CD4-positive, alpha-beta memory T cell (primary cell): ENCODE measurements at regions not wholly inside any gene's neighbourhood (a gene's known extent, or its start where the extent isn't known, plus 50 kb on each side); places are given as distances from the start of the nearest gene placed in this dataset.
"Not testable (repeated sequence)": the region's sequence is repeated elsewhere in the genome, so short reads cannot be mapped to it uniquely, and the experiment has no call there.

Experiments used
- CTCF ChIA-PET: fragments of 350-600 bp; sonication (Branson Sonifier 250); formaldehyde crosslinking; loops from one replicate; lab custom pipeline; 2021; ENCODE audit warnings: inconsistent platforms; ENCODE audit not compliant: partially characterized antibody; lab: Charles Lee
- POLR2A ChIA-PET: fragments of 350-600 bp; sonication (Branson Sonifier 250); formaldehyde crosslinking; loops from one replicate; lab custom pipeline; 2021; ENCODE audit not compliant: partially characterized antibody; lab: Charles Lee
- DNase-seq, 5 donors: peaks; one replicate each; pipeline versions ENCODE4 v3.0.0 to v3.0.0-alpha.2; 2020 to 2022; ENCODE audit warnings: mixed read lengths in 1 of 5
- H3K27ac ChIP-seq: one replicate; pipeline ENCODE4 v1.7.0; 2013; ENCODE audit warnings: low read depth, low read length
- H3K27me3 ChIP-seq: 2 replicates; pipeline ENCODE4 v1.7.0; 2013; ENCODE audit warnings: mild to moderate bottlenecking, low read length, moderate library complexity; ENCODE audit not compliant: insufficient read depth
- H3K36me3 ChIP-seq: 2 replicates; pipeline ENCODE4 v1.7.0; 2013; ENCODE audit warnings: mild to moderate bottlenecking, low read length, moderate library complexity; ENCODE audit not compliant: insufficient read depth
- H3K4me1 ChIP-seq: 2 replicates; pipeline ENCODE4 v1.7.0; 2013; ENCODE audit warnings: mild to moderate bottlenecking, low read length, moderate library complexity; ENCODE audit not compliant: insufficient read depth
- H3K4me3 ChIP-seq, 2 donors: one replicate each; pipeline ENCODE4 v1.7.0; 2013; ENCODE audit warnings: low read length in 2 of 2, mild to moderate bottlenecking in 1 of 2
- H3K9me3 ChIP-seq, 2 donors: one replicate each; pipeline ENCODE4 v1.7.0; 2013; ENCODE audit warnings: low read length in 2 of 2, control low read depth in 1 of 2; ENCODE audit not compliant: control insufficient read depth in 1 of 2
- H3K27ac Mint-ChIP-seq, 7 donors: one replicate each; pipeline ENCODE4 v1.8.0; 2020 to 2021; ENCODE audit warnings: mixed read lengths in 7 of 7, mild to moderate bottlenecking in 6 of 7, inconsistent platforms in 3 of 7, moderate library complexity in 3 of 7
- H3K27me3 Mint-ChIP-seq, 2 donors: one replicate each; pipeline ENCODE4 v1.8.0; 2020 to 2021; ENCODE audit warnings: mixed read lengths in 2 of 2
- H3K36me3 Mint-ChIP-seq, 2 donors: one replicate each; pipeline ENCODE4 v1.8.0; 2020 to 2021; ENCODE audit warnings: mixed read lengths in 2 of 2, inconsistent platforms in 1 of 2, mild to moderate bottlenecking in 1 of 2
- H3K4me1 Mint-ChIP-seq, 4 donors: one replicate each; pipeline ENCODE4 v1.8.0; 2020 to 2021; ENCODE audit warnings: mixed read lengths in 4 of 4, mild to moderate bottlenecking in 1 of 4
- H3K4me3 Mint-ChIP-seq, 8 donors: one replicate each; pipeline ENCODE4 v1.8.0; 2020 to 2021; ENCODE audit warnings: mixed read lengths in 8 of 8, mild to moderate bottlenecking in 7 of 8, moderate library complexity in 6 of 8, inconsistent platforms in 3 of 8
- H3K9me3 Mint-ChIP-seq, 8 donors: one replicate each; pipeline ENCODE4 v1.8.0; 2020 to 2021; ENCODE audit warnings: mixed read lengths in 8 of 8, mild to moderate bottlenecking in 5 of 8, inconsistent platforms in 3 of 8, moderate library complexity in 1 of 8
- intact Hi-C: fragments of 100-400 bp; cut with micrococcal nuclease; formaldehyde crosslinking; loops from one replicate; pipeline ENCODE4 v1.15.1; 2023

GRCh38 chr6:157741948-157742556 lies 81.0 kb upstream of the SNX9 start:
- H3K9me3 Mint-ChIP-seq, result peaks cover 0 to 12% (median 6%) of the 10 kb centered on the region in 8 donors
- H3K27ac Mint-ChIP-seq, result no peak overlapping the region
- H3K27me3 ChIP-seq, result no peaks in the 10 kb centered on the region
- no peaks in the 10 kb centered on the region for H3K4me1 ChIP-seq
- H3K27me3 Mint-ChIP-seq, result peaks cover 1 to 10% of the 10 kb centered on the region in 2 donors
- DNase-seq, result no peak
- no peak overlapping the region for H3K4me3 ChIP-seq
- no peaks in the 10 kb centered on the region for H3K9me3 ChIP-seq
- no peaks in the 10 kb centered on the region for H3K36me3 ChIP-seq
- ChIA-PET POLR2A (no interaction called here), CTCF (interaction anchor here (1.4 kb wide), 1 partner anchor 132 kb away, joined by 3 read pairs; no protein-coding TSS in a partner anchor)
- no peaks in the 10 kb centered on the region for H3K36me3 Mint-ChIP-seq
- intact Hi-C loops, result no loop called here
- H3K4me1 Mint-ChIP-seq, result no peaks in the 10 kb centered on the region
- H3K4me3 Mint-ChIP-seq, result no peak overlapping the region
- no peak overlapping the region for H3K27ac ChIP-seq

- H3K27ac Mint-ChIP-seq, result no peak overlapping the region
- Histone ChIP-seq H3K27me3 (no peaks in the 10 kb centered on the region), H3K27ac (no peak overlapping the region), H3K9me3 (no peaks in the 10 kb centered on the region), H3K36me3 (no peaks in the 10 kb centered on the region), H3K4me1 (no peaks in the 10 kb centered on the region), H3K4me3 (no peak overlapping the region)
- H3K27me3 Mint-ChIP-seq, result peaks cover 1 to 9% of the 10 kb centered on the region in 2 donors
- ChIA-PET POLR2A (no interaction called here), CTCF (no interaction called here)
- intact Hi-C loops, result no loop called here
- H3K4me3 Mint-ChIP-seq, result no peak overlapping the region
- DNase-seq, result no peak
- H3K9me3 Mint-ChIP-seq, result peaks cover 0 to 2% (median 0%) of the 10 kb centered on the region in 8 donors
- no peaks in the 10 kb centered on the region for H3K36me3 Mint-ChIP-seq
- H3K4me1 Mint-ChIP-seq, result peaks cover 3 to 5% (median 4%) of the 10 kb centered on the region in 4 donors
These were observed 78.9 kb upstream of the SNX9 start for GRCh38 chr6:157744102-157744601.

- peaks cover 0 to 14% of the 10 kb centered on the region in 2 donors for H3K27me3 Mint-ChIP-seq
- Histone ChIP-seq H3K36me3 (no peaks in the 10 kb centered on the region), H3K27ac (no peak overlapping the region), H3K4me1 (no peaks in the 10 kb centered on the region), H3K4me3 (no peak overlapping the region), H3K9me3 (no peaks in the 10 kb centered on the region), H3K27me3 (no peaks in the 10 kb centered on the region)
- intact Hi-C loops, result no loop called here
- no peak overlapping the region for H3K4me3 Mint-ChIP-seq
- no peak overlapping the region for H3K27ac Mint-ChIP-seq
- CTCF ChIA-PET, result no interaction called here
- no peaks in the 10 kb centered on the region for H3K36me3 Mint-ChIP-seq
- DNase-seq, result no peak
- POLR2A ChIA-PET, result no interaction called here
- peaks cover 0 to 3% (median 0%) of the 10 kb centered on the region in 8 donors for H3K9me3 Mint-ChIP-seq
- peaks cover 3 to 6% (median 4%) of the 10 kb centered on the region in 4 donors for H3K4me1 Mint-ChIP-seq
These were observed 76.1 kb upstream of the SNX9 start for GRCh38 chr6:157746897-157747296.

- no peak overlapping the region for H3K4me3 ChIP-seq
- no peaks in the 10 kb centered on the region for H3K36me3 Mint-ChIP-seq
- DNase-seq, result no peak
- peaks cover 0 to 3% (median 0%) of the 10 kb centered on the region in 8 donors for H3K9me3 Mint-ChIP-seq
- no peaks in the 10 kb centered on the region for H3K27me3 ChIP-seq
- intact Hi-C loops, result no loop called here
- H3K27ac ChIP-seq, result no peak overlapping the region
- no peaks in the 10 kb centered on the region for H3K4me1 ChIP-seq
- ChIA-PET CTCF (no interaction called here), POLR2A (no interaction called here)
- no peaks in the 10 kb centered on the region for H3K36me3 ChIP-seq
- no peak overlapping the region for H3K4me3 Mint-ChIP-seq
- H3K27me3 Mint-ChIP-seq, result peaks cover 0 to 13% of the 10 kb centered on the region in 2 donors
- H3K9me3 ChIP-seq, result no peaks in the 10 kb centered on the region
- peaks cover 3 to 6% (median 4%) of the 10 kb centered on the region in 4 donors for H3K4me1 Mint-ChIP-seq
- peak overlapping the region in 1 of 7 donors; percentile 13 for H3K27ac Mint-ChIP-seq
These were observed 75.7 kb upstream of the SNX9 start for GRCh38 chr6:157747370-157747769.

- ChIA-PET CTCF (interaction anchor here (0.6 to 1.6 kb wide), 6 partner anchors 40 to 1010 kb away, joined by 3 to 5 read pairs (median 3); no protein-coding TSS in a partner anchor), POLR2A (no interaction called here)
- Mint-ChIP-seq H3K27ac (no peak overlapping the region), H3K9me3 (peaks cover 0 to 3% (median 0%) of the 10 kb centered on the region in 8 donors), H3K4me1 (peaks cover 3 to 11% (median 4%) of the 10 kb centered on the region in 4 donors), H3K27me3 (peaks cover 1 to 15% of the 10 kb centered on the region in 2 donors), H3K36me3 (no peaks in the 10 kb centered on the region), H3K4me3 (no peak overlapping the region)
- intact Hi-C loops, result no loop called here
- Histone ChIP-seq H3K36me3 (no peaks in the 10 kb centered on the region), H3K27ac (no peak overlapping the region), H3K27me3 (no peaks in the 10 kb centered on the region), H3K4me3 (no peak overlapping the region), H3K9me3 (no peaks in the 10 kb centered on the region), H3K4me1 (no peaks in the 10 kb centered on the region)
- no peak for DNase-seq
These were observed 74.0 kb upstream of the SNX9 start for GRCh38 chr6:157748839-157749571.

DNA sequence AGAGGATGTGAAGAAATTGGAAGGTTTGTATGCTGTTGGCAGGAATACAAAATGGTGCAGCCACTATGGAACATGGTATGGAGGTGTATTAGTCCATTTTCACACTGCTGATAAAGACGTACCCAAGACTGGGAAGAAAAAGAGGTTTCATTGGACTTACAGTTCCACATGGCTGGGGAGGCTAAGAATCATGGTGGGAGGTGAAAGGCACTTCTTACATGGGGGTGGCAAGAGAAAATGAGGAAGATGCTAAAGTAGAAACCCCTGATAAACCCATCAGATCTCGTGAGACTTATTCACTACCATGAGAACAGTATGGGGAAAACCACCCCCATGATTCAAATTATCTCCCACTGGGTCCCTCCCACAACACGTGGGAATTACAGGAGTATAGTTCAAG lies 72.1 kb upstream of the SNX9 start:
- H3K27me3 ChIP-seq, POLR2A ChIA-PET, CTCF ChIA-PET, H3K27ac Mint-ChIP-seq, H3K9me3 Mint-ChIP-seq, intact Hi-C loops, H3K36me3 Mint-ChIP-seq, DNase-seq, H3K9me3 ChIP-seq, H3K4me3 ChIP-seq, H3K27ac ChIP-seq, H3K4me3 Mint-ChIP-seq, H3K36me3 ChIP-seq: not testable (repeated sequence)
- Mint-ChIP-seq H3K27me3 (peaks cover 6 to 18% of the 10 kb centered on the region in 2 donors), H3K4me1 (peaks cover 7 to 31% (median 15%) of the 10 kb centered on the region in 4 donors)
- peaks cover 15% of the 10 kb centered on the region for H3K4me1 ChIP-seq

DNA sequence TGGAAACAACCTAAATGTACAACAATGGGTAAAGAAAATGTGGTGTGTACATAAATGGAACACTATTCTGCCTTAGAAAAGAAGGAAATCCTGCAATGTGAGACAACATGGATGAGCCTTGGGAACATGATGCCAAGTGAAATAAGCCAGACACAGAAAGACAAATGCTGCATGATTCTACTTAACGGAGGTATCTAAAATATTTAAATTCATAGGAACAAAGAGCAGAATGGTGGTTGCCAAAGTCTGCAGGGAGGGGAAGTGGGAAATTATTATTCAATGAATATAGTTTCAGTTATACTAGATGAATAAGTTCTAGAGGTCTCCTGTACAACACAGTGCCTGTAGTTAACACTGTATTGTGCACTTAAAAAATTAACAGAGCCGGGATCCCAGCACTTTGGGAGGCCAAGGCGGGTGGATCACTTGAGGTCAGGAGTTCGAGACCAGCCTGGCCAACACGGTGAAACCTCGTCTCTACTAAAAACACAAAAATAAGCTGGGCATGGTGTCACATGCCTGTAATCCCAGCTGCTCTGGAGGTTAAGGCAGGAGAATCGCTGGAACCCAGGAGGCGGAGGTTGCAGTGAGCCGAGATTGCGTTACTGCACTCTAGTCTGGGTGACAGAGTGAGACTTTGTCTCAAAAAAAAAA lies 71.4 kb upstream of the SNX9 start:
- peaks cover 20% of the 10 kb centered on the region for H3K4me1 ChIP-seq
- ChIA-PET POLR2A (no interaction called here), CTCF (no interaction called here)
- no peaks in the 10 kb centered on the region for H3K36me3 ChIP-seq
- intact Hi-C loops, result no loop called here
- no peak for DNase-seq
- H3K27me3 Mint-ChIP-seq, result peaks cover 6 to 17% of the 10 kb centered on the region in 2 donors
- H3K36me3 Mint-ChIP-seq, result no peaks in the 10 kb centered on the region
- peaks cover 5% of the 10 kb centered on the region for H3K27me3 ChIP-seq
- H3K27ac Mint-ChIP-seq, result no peak overlapping the region
- H3K4me3 Mint-ChIP-seq, result no peak overlapping the region
- no peak overlapping the region for H3K27ac ChIP-seq
- no peak overlapping the region for H3K4me3 ChIP-seq
- H3K4me1 Mint-ChIP-seq, result peaks cover 11 to 38% (median 20%) of the 10 kb centered on the region in 4 donors
- no peaks in the 10 kb centered on the region for H3K9me3 ChIP-seq
- peaks cover 0 to 3% (median 0%) of the 10 kb centered on the region in 8 donors for H3K9me3 Mint-ChIP-seq
